HG03432 (cell line): ENCODE measurements at regions not wholly inside any gene's neighbourhood (a gene's known extent, or its start where the extent isn't known, plus 50 kb on each side); places are given as distances from the start of the nearest gene placed in this dataset.
A peak's percentile ranks its signal among the peaks of the same experiment; 100 is the strongest.
"Not testable (repeated sequence)": the region's sequence is repeated elsewhere in the genome, so short reads cannot be mapped to it uniquely, and the experiment has no call there.

Experiments
- ATAC-seq: cut with Tn5 transposase; IDR thresholded peaks from one replicate; pipeline ENCODE4 v1.9.1; 2021; ENCODE audit warnings: mild to moderate bottlenecking, moderate library complexity; ENCODE audit not compliant: unreplicated experiment

- not testable (repeated sequence) for ATAC-seq
These were observed 207.8 kb downstream of the USP6NL start for GRCh38 chr10:11403646-11404045.

- peak; percentile 71 for ATAC-seq
These were observed 208.3 kb downstream of the USP6NL start for GRCh38 chr10:11403116-11403515.

GRCh38 chr10:11402392-11402791, 209.1 kb downstream of the USP6NL start:
- ATAC-seq, result no peak

- no peak for ATAC-seq
These were observed 209.9 kb downstream of the USP6NL start for GRCh38 chr10:11401264-11402235.

- no peak for ATAC-seq
These were observed 213.4 kb downstream of the USP6NL start for GRCh38 chr10:11397980-11398580.

GRCh38 chr10:11397077-11397965, 214.1 kb downstream of the USP6NL start:
- ATAC-seq, result no peak

GRCh38 chr10:11396311-11396955, 215.0 kb downstream of the USP6NL start:
- no peak for ATAC-seq

- ATAC-seq, result no peak
These were observed 215.7 kb downstream of the USP6NL start for GRCh38 chr10:11395581-11396310.

- no peak for ATAC-seq
These were observed 216.3 kb downstream of the USP6NL start for GRCh38 chr10:11395161-11395560.

GRCh38 chr10:11393858-11394257, 217.6 kb downstream of the USP6NL start:
- ATAC-seq, result no peak

GRCh38 chr10:11392776-11393175, 218.7 kb downstream of the USP6NL start:
- ATAC-seq, result no peak

GRCh38 chr10:11388996-11389395, 222.5 kb downstream of the USP6NL start:
- no peak for ATAC-seq

GRCh38 chr10:11387551-11388222, 223.8 kb downstream of the USP6NL start:
- no peak for ATAC-seq

GRCh38 chr10:11387044-11387443, 224.4 kb downstream of the USP6NL start:
- no peak for ATAC-seq
